ENCODE measurements at regions not wholly inside any gene's neighbourhood (a gene's known extent, or its start where the extent isn't known, plus 50 kb on each side); places are given as distances from the start of the nearest gene placed in this dataset.

- no peak for TF ChIP-seq CTCF (conservative IDR thresholded peaks at IDR 0.05 in 1 of 2, IDR thresholded peaks at IDR 0.05 in 1 of 2; ENCODE audit: low read depth in 1 of 2, low read length in 2 of 2)
- TF ChIP-seq EZH2 (IDR thresholded peaks at IDR 0.05; ENCODE audit: low read length, missing control alignments): no peak
These were observed 65.5 kb upstream of the FOXN2 start for GRCh38 chr2:48249025-48249424.
